Endothelial cell of umbilical vein (primary cell): ENCODE measurements at regions not wholly inside any gene's neighbourhood (a gene's known extent, or its start where the extent isn't known, plus 50 kb on each side); places are given as distances from the start of the nearest gene placed in this dataset.

Experiments
- CTCF ChIP-seq, 2 donors: IDR thresholded peaks; 1 replicate in 1 of 2; 2 replicates in 1 of 2; pipeline ENCODE4 v1.5.1; 2011; ENCODE audit warnings: low read length in 2 of 2, mild to moderate bottlenecking in 2 of 2, moderate library complexity in 2 of 2, control low read depth in 1 of 2, inconsistent platforms in 1 of 2, low read depth in 1 of 2; ENCODE audit not compliant: insufficient read depth in 1 of 2; ENCODE audit errors: extremely low read depth in 1 of 2
- MAX ChIP-seq: IDR thresholded peaks from 2 replicates; pipeline ENCODE4 v1.6.1; 2011; ENCODE audit not compliant: insufficient read depth, insufficient read length
- POLR2A ChIP-seq: IDR thresholded peaks from 2 replicates; pipeline ENCODE4 v1.6.1; 2012; ENCODE audit warnings: low read depth, mild to moderate bottlenecking, control low read depth, low read length
- POLR2AphosphoS5 ChIP-seq: IDR thresholded peaks from 2 replicates; pipeline ENCODE4 v1.6.1; 2012; ENCODE audit warnings: low read depth, mild to moderate bottlenecking, control low read depth, low read length, moderate library complexity; ENCODE audit not compliant: insufficient read depth

- TF ChIP-seq POLR2AphosphoS5 (no peak), POLR2A (no peak), CTCF (IDR thresholded peaks at IDR 0.05; ENCODE audit: extremely low read depth in 1 of 2, insufficient read depth in 1 of 2, low read depth in 1 of 2, low read length in 2 of 2) (no peak), MAX (no peak)
Observed at GRCh38 chr21:36232641-36233040, 76.0 kb downstream of the DOP1B start.
